ENCODE measurements at regions not wholly inside any gene's neighbourhood (a gene's known extent, or its start where the extent isn't known, plus 50 kb on each side); places are given as distances from the start of the nearest gene placed in this dataset.

GRCh38 chr1:98503771-98504170 lies 157.8 kb upstream of the SNX7 start:
- no peaks in the 10 kb centered on the region for H4K20me1 ChIP-seq (ENCODE audit: insufficient read depth)
- no peaks in the 10 kb centered on the region for H3F3A ChIP-seq (ENCODE audit: insufficient read depth, low read length, poor library complexity, severe bottlenecking)
- no peaks in the 10 kb centered on the region for H3K9me3 ChIP-seq (ENCODE audit: low read length)
- H3K4me2 ChIP-seq (ENCODE audit: low read length): no peak overlapping the region
- H2AFZ ChIP-seq (ENCODE audit: low read depth, low read length): no peak overlapping the region
- no peak overlapping the region for H3K9ac ChIP-seq (ENCODE audit: low read length)
- no peak overlapping the region for H3K27ac ChIP-seq (ENCODE audit: low read length)
- H3K79me2 ChIP-seq (replicated peaks; ENCODE audit: insufficient read depth, low read length): no peaks in the 10 kb centered on the region
- H3K9me2 ChIP-seq (ENCODE audit: insufficient read depth, low read length): no peaks in the 10 kb centered on the region
- no peaks in the 10 kb centered on the region for H3K36me3 ChIP-seq (ENCODE audit: insufficient read depth, low read length)
- TF ChIP-seq POLR2AphosphoS5 (IDR thresholded peaks at IDR 0.05) (no peak), EZH2 (IDR thresholded peaks at IDR 0.05; ENCODE audit: borderline replicate concordance, insufficient read depth, low read length, poor library complexity, severe bottlenecking) (no peak), EP300 (conservative IDR thresholded peaks at IDR 0.05; ENCODE audit: poor library complexity, severe bottlenecking) (no peak), RAD21 (conservative IDR thresholded peaks at IDR 0.05) (no peak), SMC3 (conservative IDR thresholded peaks at IDR 0.05; ENCODE audit: poor library complexity) (no peak), TAF1 (IDR thresholded peaks at IDR 0.05; ENCODE audit: low read depth) (no peak), MXI1 (conservative IDR thresholded peaks at IDR 0.05; ENCODE audit: poor library complexity, severe bottlenecking) (no peak)
- TF ChIP-seq, protein P1, sequence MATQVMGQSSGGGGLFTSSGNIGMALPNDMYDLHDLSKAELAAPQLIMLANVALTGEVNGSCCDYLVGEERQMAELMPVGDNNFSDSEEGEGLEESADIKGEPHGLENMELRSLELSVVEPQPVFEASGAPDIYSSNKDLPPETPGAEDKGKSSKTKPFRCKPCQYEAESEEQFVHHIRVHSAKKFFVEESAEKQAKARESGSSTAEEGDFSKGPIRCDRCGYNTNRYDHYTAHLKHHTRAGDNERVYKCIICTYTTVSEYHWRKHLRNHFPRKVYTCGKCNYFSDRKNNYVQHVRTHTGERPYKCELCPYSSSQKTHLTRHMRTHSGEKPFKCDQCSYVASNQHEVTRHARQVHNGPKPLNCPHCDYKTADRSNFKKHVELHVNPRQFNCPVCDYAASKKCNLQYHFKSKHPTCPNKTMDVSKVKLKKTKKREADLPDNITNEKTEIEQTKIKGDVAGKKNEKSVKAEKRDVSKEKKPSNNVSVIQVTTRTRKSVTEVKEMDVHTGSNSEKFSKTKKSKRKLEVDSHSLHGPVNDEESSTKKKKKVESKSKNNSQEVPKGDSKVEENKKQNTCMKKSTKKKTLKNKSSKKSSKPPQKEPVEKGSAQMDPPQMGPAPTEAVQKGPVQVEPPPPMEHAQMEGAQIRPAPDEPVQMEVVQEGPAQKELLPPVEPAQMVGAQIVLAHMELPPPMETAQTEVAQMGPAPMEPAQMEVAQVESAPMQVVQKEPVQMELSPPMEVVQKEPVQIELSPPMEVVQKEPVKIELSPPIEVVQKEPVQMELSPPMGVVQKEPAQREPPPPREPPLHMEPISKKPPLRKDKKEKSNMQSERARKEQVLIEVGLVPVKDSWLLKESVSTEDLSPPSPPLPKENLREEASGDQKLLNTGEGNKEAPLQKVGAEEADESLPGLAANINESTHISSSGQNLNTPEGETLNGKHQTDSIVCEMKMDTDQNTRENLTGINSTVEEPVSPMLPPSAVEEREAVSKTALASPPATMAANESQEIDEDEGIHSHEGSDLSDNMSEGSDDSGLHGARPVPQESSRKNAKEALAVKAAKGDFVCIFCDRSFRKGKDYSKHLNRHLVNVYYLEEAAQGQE (IDR thresholded peaks at IDR 0.05; ENCODE audit: borderline replicate concordance): no peak
- TF ChIP-seq, protein P2, sequence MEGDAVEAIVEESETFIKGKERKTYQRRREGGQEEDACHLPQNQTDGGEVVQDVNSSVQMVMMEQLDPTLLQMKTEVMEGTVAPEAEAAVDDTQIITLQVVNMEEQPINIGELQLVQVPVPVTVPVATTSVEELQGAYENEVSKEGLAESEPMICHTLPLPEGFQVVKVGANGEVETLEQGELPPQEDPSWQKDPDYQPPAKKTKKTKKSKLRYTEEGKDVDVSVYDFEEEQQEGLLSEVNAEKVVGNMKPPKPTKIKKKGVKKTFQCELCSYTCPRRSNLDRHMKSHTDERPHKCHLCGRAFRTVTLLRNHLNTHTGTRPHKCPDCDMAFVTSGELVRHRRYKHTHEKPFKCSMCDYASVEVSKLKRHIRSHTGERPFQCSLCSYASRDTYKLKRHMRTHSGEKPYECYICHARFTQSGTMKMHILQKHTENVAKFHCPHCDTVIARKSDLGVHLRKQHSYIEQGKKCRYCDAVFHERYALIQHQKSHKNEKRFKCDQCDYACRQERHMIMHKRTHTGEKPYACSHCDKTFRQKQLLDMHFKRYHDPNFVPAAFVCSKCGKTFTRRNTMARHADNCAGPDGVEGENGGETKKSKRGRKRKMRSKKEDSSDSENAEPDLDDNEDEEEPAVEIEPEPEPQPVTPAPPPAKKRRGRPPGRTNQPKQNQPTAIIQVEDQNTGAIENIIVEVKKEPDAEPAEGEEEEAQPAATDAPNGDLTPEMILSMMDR (IDR thresholded peaks at IDR 0.05; ENCODE audit: poor library complexity, severe bottlenecking): no peak
- no peak overlapping the region for H3K4me3 ChIP-seq (ENCODE audit: low read length)
- no peaks in the 10 kb centered on the region for H3K27me3 ChIP-seq (ENCODE audit: insufficient read depth, low read depth, low read length)

- Histone ChIP-seq H3K36me3 (ENCODE audit: insufficient read depth, low read length) (no peaks in the 10 kb centered on the region), H3F3A (ENCODE audit: insufficient read depth, low read length, poor library complexity, severe bottlenecking) (no peaks in the 10 kb centered on the region), H3K79me2 (replicated peaks; ENCODE audit: insufficient read depth, low read length) (no peaks in the 10 kb centered on the region), H2AFZ (ENCODE audit: low read depth, low read length) (no peak overlapping the region), H3K9ac (ENCODE audit: low read length) (no peak overlapping the region), H3K27me3 (ENCODE audit: insufficient read depth, low read depth, low read length) (no peaks in the 10 kb centered on the region), H3K27ac (ENCODE audit: low read length) (no peak overlapping the region), H3K4me3 (ENCODE audit: low read length) (no peak overlapping the region), H3K9me2 (ENCODE audit: insufficient read depth, low read length) (no peaks in the 10 kb centered on the region), H3K9me3 (ENCODE audit: low read length) (no peaks in the 10 kb centered on the region), H4K20me1 (ENCODE audit: insufficient read depth) (no peaks in the 10 kb centered on the region), H3K4me2 (ENCODE audit: low read length) (no peak overlapping the region)
- TF ChIP-seq SMC3 (conservative IDR thresholded peaks at IDR 0.05; ENCODE audit: poor library complexity): no peak
- TF ChIP-seq, protein P2 (IDR thresholded peaks at IDR 0.05; ENCODE audit: poor library complexity, severe bottlenecking): no peak
- TF ChIP-seq MXI1 (conservative IDR thresholded peaks at IDR 0.05; ENCODE audit: poor library complexity, severe bottlenecking): no peak
- TF ChIP-seq TAF1 (IDR thresholded peaks at IDR 0.05; ENCODE audit: low read depth): no peak
- no peak for TF ChIP-seq EZH2 (IDR thresholded peaks at IDR 0.05; ENCODE audit: borderline replicate concordance, insufficient read depth, low read length, poor library complexity, severe bottlenecking)
- TF ChIP-seq POLR2AphosphoS5 (IDR thresholded peaks at IDR 0.05): no peak
- no peak for TF ChIP-seq EP300 (conservative IDR thresholded peaks at IDR 0.05; ENCODE audit: poor library complexity, severe bottlenecking)
- TF ChIP-seq RAD21 (conservative IDR thresholded peaks at IDR 0.05): no peak
- TF ChIP-seq, protein P1 (IDR thresholded peaks at IDR 0.05; ENCODE audit: borderline replicate concordance): no peak
Measured at GRCh38 chr1:98502937-98503336, 158.6 kb upstream of the SNX7 start.
